SK-N-SH treated with all-trans-retinoic acid at 6 μM for 48 hours (cell line): ENCODE measurements at regions not wholly inside any gene's neighbourhood (a gene's known extent, or its start where the extent isn't known, plus 50 kb on each side); places are given as distances from the start of the nearest gene placed in this dataset.
A peak's percentile ranks its signal among the peaks of the same experiment; 100 is the strongest.

ENCODE experiments used
- ATAC-seq: fragments of 200-7000 bp; cut with Tn5 transposase; 3 replicates; pipeline ENCODE4 v1.9.1; 2020; ENCODE audit warnings: mild to moderate bottlenecking, moderate library complexity
- ARNTL ChIP-seq: fragments of 450-650 bp; formaldehyde crosslinking; IDR thresholded peaks from 2 replicates; pipeline ENCODE4 v1.5.0; 2020; ENCODE audit warnings: low read depth, mild to moderate bottlenecking, moderate library complexity, borderline replicate concordance
- BACH2 ChIP-seq: fragments of 250-450 bp; sonication (Bioruptor Pico); IDR thresholded peaks from 2 replicates; pipeline ENCODE4 v1.9.0; 2021; ENCODE audit warnings: mild to moderate bottlenecking, borderline replicate concordance
- CREB5 ChIP-seq: fragments of 250-450 bp; sonication (Bioruptor Pico); IDR thresholded peaks from 2 replicates; pipeline ENCODE4 v1.5.1; 2020; ENCODE audit warnings: low read depth, mild to moderate bottlenecking, moderate library complexity
- CSDC2 ChIP-seq: fragments of 250-450 bp; sonication (Bioruptor Pico); IDR thresholded peaks from 2 replicates; pipeline ENCODE4 v1.5.0; 2020; ENCODE audit warnings: mild to moderate bottlenecking, moderate library complexity
- ESRRG ChIP-seq: fragments of 250-450 bp; sonication (Bioruptor Pico); IDR thresholded peaks from 2 replicates; pipeline ENCODE4 v1.6.1; 2021; ENCODE audit warnings: mild to moderate bottlenecking
- GLIS3 ChIP-seq: fragments of 250-450 bp; sonication (Bioruptor Pico); IDR thresholded peaks from 2 replicates; pipeline ENCODE4 v1.5.0; 2020; ENCODE audit warnings: mild to moderate bottlenecking, moderate library complexity
- ISL1 ChIP-seq: fragments of 250-450 bp; sonication (Bioruptor Pico); IDR thresholded peaks from 2 replicates; pipeline ENCODE4 v2.1.2; 2022; ENCODE audit warnings: mild to moderate bottlenecking, moderate library complexity
- OSR1 ChIP-seq: fragments of 250-450 bp; sonication (Bioruptor Pico); IDR thresholded peaks from 2 replicates; pipeline ENCODE4 v1.8.0; 2022; ENCODE audit warnings: moderate library complexity, mild to moderate bottlenecking, inconsistent platforms
- PPARA ChIP-seq: fragments of 250-450 bp; sonication (Bioruptor Pico); IDR thresholded peaks from 2 replicates; pipeline ENCODE4 v1.5.0; 2020; ENCODE audit warnings: mild to moderate bottlenecking, borderline replicate concordance
- RARB ChIP-seq: fragments of 250-450 bp; sonication (Bioruptor Pico); IDR thresholded peaks from 2 replicates; pipeline ENCODE4 v1.8.0; 2021; ENCODE audit warnings: mild to moderate bottlenecking, moderate library complexity
- SNAI2 ChIP-seq: fragments of 250-450 bp; sonication (Bioruptor Pico); IDR thresholded peaks from 2 replicates; pipeline ENCODE4 v1.5.0; 2020; ENCODE audit warnings: mild to moderate bottlenecking, moderate library complexity
- TCF4 ChIP-seq: fragments of 250-450 bp; sonication (Bioruptor Pico); IDR thresholded peaks from 2 replicates; pipeline ENCODE4 v1.8.0; 2021; ENCODE audit warnings: mild to moderate bottlenecking, moderate library complexity, borderline replicate concordance
- TOX ChIP-seq: fragments of 250-450 bp; sonication (Bioruptor Pico); IDR thresholded peaks from 2 replicates; pipeline ENCODE4 v1.8.0; 2021; ENCODE audit warnings: mild to moderate bottlenecking, moderate library complexity, borderline replicate concordance
- ZC3H10 ChIP-seq: fragments of 250-450 bp; sonication (Bioruptor Pico); IDR thresholded peaks from 2 replicates; pipeline ENCODE4 v1.5.1; 2021; ENCODE audit warnings: mild to moderate bottlenecking, moderate library complexity
- ZFP3 ChIP-seq: fragments of 250-450 bp; sonication (Bioruptor Pico); IDR thresholded peaks from 2 replicates; pipeline ENCODE4 v1.5.0; 2020; ENCODE audit warnings: mild to moderate bottlenecking, moderate library complexity
- ZFP30 ChIP-seq: fragments of 450-650 bp; formaldehyde crosslinking; IDR thresholded peaks from 2 replicates; pipeline ENCODE4 v1.5.0; 2022; ENCODE audit warnings: mild to moderate bottlenecking, moderate library complexity
- ZNF565 ChIP-seq: fragments of 450-650 bp; formaldehyde crosslinking; conservative IDR thresholded peaks from 2 replicates; pipeline ENCODE4 v1.5.0; 2020; ENCODE audit warnings: low read depth, mild to moderate bottlenecking, moderate library complexity
- ZNF70 ChIP-seq: fragments of 450-650 bp; formaldehyde crosslinking; IDR thresholded peaks from 2 replicates; pipeline ENCODE4 v1.5.0; 2020; ENCODE audit warnings: mild to moderate bottlenecking, moderate library complexity
- ZNF8 ChIP-seq: fragments of 450-650 bp; formaldehyde crosslinking; IDR thresholded peaks from 2 replicates; pipeline ENCODE4 v1.5.0; 2020; ENCODE audit warnings: mild to moderate bottlenecking, moderate library complexity
- TF ChIP-seq, protein P1 (sequence below): fragments of 250-450 bp; sonication (Bioruptor Pico); IDR thresholded peaks from 2 replicates; pipeline ENCODE4 v1.8.0; 2021; ENCODE audit warnings: low read depth, mild to moderate bottlenecking, moderate library complexity, borderline replicate concordance
- TF ChIP-seq, protein P2 (sequence below): fragments of 250-450 bp; sonication (Bioruptor Pico); IDR thresholded peaks from 2 replicates; pipeline ENCODE4 v1.5.1; 2021; ENCODE audit warnings: mild to moderate bottlenecking, moderate library complexity
- TF ChIP-seq, protein P3 (sequence below): fragments of 250-450 bp; sonication (Bioruptor Pico); IDR thresholded peaks from 2 replicates; pipeline ENCODE4 v1.5.0; 2020; ENCODE audit warnings: mild to moderate bottlenecking, moderate library complexity

DNA sequence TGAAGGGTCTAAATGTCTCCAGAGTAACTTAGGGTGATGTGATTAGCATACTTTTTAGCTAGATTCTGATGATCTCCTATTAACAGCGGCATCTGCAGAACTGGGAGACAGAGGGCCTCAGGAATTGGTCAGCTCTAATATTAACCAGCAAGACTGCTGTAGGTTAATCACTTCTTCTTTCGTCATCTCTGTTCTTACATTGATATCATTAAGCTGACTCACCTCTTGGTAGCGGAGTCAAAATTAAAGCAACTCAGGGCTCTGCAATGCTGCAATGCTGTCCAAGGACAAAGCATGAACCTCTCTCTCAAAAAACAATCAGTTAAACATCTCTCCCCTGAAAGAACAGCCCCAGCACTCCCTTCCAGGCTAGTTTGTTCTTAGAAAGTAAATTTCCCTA lies 57.5 kb upstream of the TRA2B start:
- TF ChIP-seq, protein P1, sequence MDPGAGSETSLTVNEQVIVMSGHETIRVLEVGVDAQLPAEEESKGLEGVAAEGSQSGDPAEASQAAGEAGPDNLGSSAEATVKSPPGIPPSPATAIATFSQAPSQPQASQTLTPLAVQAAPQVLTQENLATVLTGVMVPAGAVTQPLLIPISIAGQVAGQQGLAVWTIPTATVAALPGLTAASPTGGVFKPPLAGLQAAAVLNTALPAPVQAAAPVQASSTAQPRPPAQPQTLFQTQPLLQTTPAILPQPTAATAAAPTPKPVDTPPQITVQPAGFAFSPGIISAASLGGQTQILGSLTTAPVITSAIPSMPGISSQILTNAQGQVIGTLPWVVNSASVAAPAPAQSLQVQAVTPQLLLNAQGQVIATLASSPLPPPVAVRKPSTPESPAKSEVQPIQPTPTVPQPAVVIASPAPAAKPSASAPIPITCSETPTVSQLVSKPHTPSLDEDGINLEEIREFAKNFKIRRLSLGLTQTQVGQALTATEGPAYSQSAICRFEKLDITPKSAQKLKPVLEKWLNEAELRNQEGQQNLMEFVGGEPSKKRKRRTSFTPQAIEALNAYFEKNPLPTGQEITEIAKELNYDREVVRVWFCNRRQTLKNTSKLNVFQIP (CRISPR knock-in tag) = no peak
- TF ChIP-seq TCF4 (CRISPR knock-in tag) (no peak), ZFP30 (CRISPR knock-in tag) (no peak), CREB5 (CRISPR knock-in tag) (no peak), ZNF70 (CRISPR knock-in tag) (no peak), ISL1 (no peak), BACH2 (no peak), ESRRG (no peak), CSDC2 (CRISPR knock-in tag) (no peak), ZNF8 (CRISPR knock-in tag) (no peak), GLIS3 (no peak), RARB (CRISPR knock-in tag) (no peak), ZNF565 (CRISPR knock-in tag) (no peak), ZFP3 (CRISPR knock-in tag) (no peak), ZC3H10 (no peak)
- TF ChIP-seq, protein P2, sequence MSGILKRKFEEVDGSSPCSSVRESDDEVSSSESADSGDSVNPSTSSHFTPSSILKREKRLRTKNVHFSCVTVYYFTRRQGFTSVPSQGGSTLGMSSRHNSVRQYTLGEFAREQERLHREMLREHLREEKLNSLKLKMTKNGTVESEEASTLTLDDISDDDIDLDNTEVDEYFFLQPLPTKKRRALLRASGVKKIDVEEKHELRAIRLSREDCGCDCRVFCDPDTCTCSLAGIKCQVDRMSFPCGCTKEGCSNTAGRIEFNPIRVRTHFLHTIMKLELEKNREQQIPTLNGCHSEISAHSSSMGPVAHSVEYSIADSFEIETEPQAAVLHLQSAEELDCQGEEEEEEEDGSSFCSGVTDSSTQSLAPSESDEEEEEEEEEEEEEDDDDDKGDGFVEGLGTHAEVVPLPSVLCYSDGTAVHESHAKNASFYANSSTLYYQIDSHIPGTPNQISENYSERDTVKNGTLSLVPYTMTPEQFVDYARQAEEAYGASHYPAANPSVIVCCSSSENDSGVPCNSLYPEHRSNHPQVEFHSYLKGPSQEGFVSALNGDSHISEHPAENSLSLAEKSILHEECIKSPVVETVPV (CRISPR knock-in tag) = no peak
- TF ChIP-seq, protein P3, sequence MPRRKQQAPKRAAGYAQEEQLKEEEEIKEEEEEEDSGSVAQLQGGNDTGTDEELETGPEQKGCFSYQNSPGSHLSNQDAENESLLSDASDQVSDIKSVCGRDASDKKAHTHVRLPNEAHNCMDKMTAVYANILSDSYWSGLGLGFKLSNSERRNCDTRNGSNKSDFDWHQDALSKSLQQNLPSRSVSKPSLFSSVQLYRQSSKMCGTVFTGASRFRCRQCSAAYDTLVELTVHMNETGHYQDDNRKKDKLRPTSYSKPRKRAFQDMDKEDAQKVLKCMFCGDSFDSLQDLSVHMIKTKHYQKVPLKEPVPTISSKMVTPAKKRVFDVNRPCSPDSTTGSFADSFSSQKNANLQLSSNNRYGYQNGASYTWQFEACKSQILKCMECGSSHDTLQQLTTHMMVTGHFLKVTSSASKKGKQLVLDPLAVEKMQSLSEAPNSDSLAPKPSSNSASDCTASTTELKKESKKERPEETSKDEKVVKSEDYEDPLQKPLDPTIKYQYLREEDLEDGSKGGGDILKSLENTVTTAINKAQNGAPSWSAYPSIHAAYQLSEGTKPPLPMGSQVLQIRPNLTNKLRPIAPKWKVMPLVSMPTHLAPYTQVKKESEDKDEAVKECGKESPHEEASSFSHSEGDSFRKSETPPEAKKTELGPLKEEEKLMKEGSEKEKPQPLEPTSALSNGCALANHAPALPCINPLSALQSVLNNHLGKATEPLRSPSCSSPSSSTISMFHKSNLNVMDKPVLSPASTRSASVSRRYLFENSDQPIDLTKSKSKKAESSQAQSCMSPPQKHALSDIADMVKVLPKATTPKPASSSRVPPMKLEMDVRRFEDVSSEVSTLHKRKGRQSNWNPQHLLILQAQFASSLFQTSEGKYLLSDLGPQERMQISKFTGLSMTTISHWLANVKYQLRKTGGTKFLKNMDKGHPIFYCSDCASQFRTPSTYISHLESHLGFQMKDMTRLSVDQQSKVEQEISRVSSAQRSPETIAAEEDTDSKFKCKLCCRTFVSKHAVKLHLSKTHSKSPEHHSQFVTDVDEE (CRISPR knock-in tag) = no peak
- TF ChIP-seq, all 23 proteins: peak for 0
- ATAC-seq = peak; percentile 28; the same call in 1 of the 3 replicates

DNA sequence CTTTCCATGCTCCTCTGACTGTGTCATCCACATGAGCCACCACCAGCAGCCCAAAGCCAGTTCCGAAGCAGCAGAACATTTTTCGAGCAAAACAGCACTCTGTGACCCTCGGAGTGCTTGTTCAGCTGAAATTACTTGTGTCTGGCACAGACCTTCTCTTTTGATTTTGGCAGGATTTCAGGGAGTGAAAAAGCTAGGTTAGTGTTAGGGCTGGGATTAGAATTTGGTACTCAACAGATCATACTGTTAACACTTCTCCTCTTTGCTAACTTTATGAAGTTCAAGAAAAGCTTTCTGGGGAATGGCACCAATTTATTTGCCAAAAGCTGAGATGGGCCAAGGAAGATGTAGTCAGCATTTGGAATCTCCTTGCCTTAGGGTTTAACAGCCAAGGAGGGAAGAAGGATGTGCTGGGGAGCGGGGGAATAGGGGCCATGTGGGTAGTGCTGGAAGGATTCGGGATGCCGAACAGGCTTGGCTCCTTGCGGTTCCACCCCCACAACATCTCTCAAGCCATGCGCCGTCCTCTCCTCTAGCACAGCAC lies 55.1 kb upstream of the TRA2B start:
- TF ChIP-seq CSDC2 (CRISPR knock-in tag) = no peak
- TF ChIP-seq ZNF565 (CRISPR knock-in tag) = no peak
- TF ChIP-seq, protein P3 (CRISPR knock-in tag) = no peak
- no peak for TF ChIP-seq SNAI2
- no peak for TF ChIP-seq TCF4 (CRISPR knock-in tag)
- no peak for TF ChIP-seq RARB (CRISPR knock-in tag)
- TF ChIP-seq BACH2 = no peak
- TF ChIP-seq ESRRG = no peak
- ATAC-seq = no peak

- peak; percentile 52; the same call in 2 of the 3 replicates for ATAC-seq
These were observed 53.2 kb upstream of the TRA2B start for GRCh38 chr3:185990995-185991394.

- ATAC-seq = no peak
- TF ChIP-seq BACH2 = no peak
- TF ChIP-seq ARNTL (CRISPR knock-in tag) = no peak
- no peak for TF ChIP-seq ESRRG
- TF ChIP-seq, protein P2 (CRISPR knock-in tag) = no peak
- TF ChIP-seq RARB (CRISPR knock-in tag) = no peak
- TF ChIP-seq ZNF8 (CRISPR knock-in tag) = no peak
- no peak for TF ChIP-seq CREB5 (CRISPR knock-in tag)
- TF ChIP-seq SNAI2 = no peak
- no peak for TF ChIP-seq OSR1 (CRISPR knock-in tag)
- no peak for TF ChIP-seq CSDC2 (CRISPR knock-in tag)
- no peak for TF ChIP-seq TOX (CRISPR knock-in tag)
- no peak for TF ChIP-seq PPARA (CRISPR knock-in tag)
- no peak for TF ChIP-seq TCF4 (CRISPR knock-in tag)
- no peak for TF ChIP-seq ISL1
- TF ChIP-seq ZC3H10 = no peak
These were observed 51.7 kb upstream of the TRA2B start for GRCh38 chr3:185989511-185989910.
